Retinal pigment epithelial cell (primary cell): ENCODE measurements at regions not wholly inside any gene's neighbourhood (a gene's known extent, or its start where the extent isn't known, plus 50 kb on each side); places are given as distances from the start of the nearest gene placed in this dataset.

Source experiments
- DNase-seq: peaks from one replicate; pipeline ENCODE4 v3.0.0-alpha.2; 2010; ENCODE audit warnings: low read depth
- H3K4me3 ChIP-seq: 2 replicates; pipeline ENCODE4 v1.5.1; 2011; ENCODE audit warnings: mild to moderate bottlenecking, low read length, control low read depth, moderate library complexity
- CTCF ChIP-seq: conservative IDR thresholded peaks from 2 replicates; pipeline ENCODE4 v1.5.1; 2011; ENCODE audit warnings: low read depth, low read length, control low read depth, inconsistent platforms

- no peak overlapping the region for H3K4me3 ChIP-seq
- TF ChIP-seq CTCF, result no peak
- no peak for DNase-seq
Measured at GRCh38 chr6:50637267-50637666, 76.1 kb upstream of the TFAP2D start.

GRCh38 chr6:50649086-50649485 lies 64.2 kb upstream of the TFAP2D start:
- H3K4me3 ChIP-seq, result no peak overlapping the region
- DNase-seq, result no peak
- TF ChIP-seq CTCF, result no peak

- H3K4me3 ChIP-seq, result no peak overlapping the region
- no peak for DNase-seq
- no peak for TF ChIP-seq CTCF
Measured at GRCh38 chr6:50653253-50653652, 60.1 kb upstream of the TFAP2D start.

- TF ChIP-seq CTCF, result no peak
- H3K4me3 ChIP-seq, result no peak overlapping the region
- no peak for DNase-seq
Measured at GRCh38 chr6:50654155-50654554, 59.2 kb upstream of the TFAP2D start.

- H3K4me3 ChIP-seq, result no peak overlapping the region
- DNase-seq, result no peak
- peak; percentile 77 for TF ChIP-seq CTCF
Measured at GRCh38 chr6:50655848-50656453, 57.4 kb upstream of the TFAP2D start.

GRCh38 chr6:50657513-50657912 lies 55.8 kb upstream of the TFAP2D start:
- DNase-seq, result no peak
- H3K4me3 ChIP-seq, result no peak overlapping the region

More at GRCh38 chr6:50657513-50657912, 55.8 kb upstream of the TFAP2D start:
- no peak for TF ChIP-seq CTCF
